HG02623 (cell line): ENCODE measurements at regions not wholly inside any gene's neighbourhood (a gene's known extent, or its start where the extent isn't known, plus 50 kb on each side); places are given as distances from the start of the nearest gene placed in this dataset.
"Not testable (repeated sequence)": the region's sequence is repeated elsewhere in the genome, so short reads cannot be mapped to it uniquely, and the experiment has no call there.

Experiments
- ATAC-seq: cut with Tn5 transposase; IDR thresholded peaks from one replicate; pipeline ENCODE4 v1.9.1; 2021; ENCODE audit warnings: moderate library complexity; ENCODE audit not compliant: unreplicated experiment

- ATAC-seq = peak; percentile 87
Observed at GRCh38 chr15:60255390-60255789, 142.4 kb downstream of the ANXA2 start.

- ATAC-seq = no peak
Observed at GRCh38 chr15:60257591-60258159, 140.1 kb downstream of the ANXA2 start.

- ATAC-seq = no peak
Observed at GRCh38 chr15:60259469-60259868, 138.3 kb downstream of the ANXA2 start.

- ATAC-seq = no peak
Observed at GRCh38 chr15:60264088-60264487, 133.7 kb downstream of the ANXA2 start.

- ATAC-seq = no peak
Observed at GRCh38 chr15:60264566-60264965, 133.2 kb downstream of the ANXA2 start.

- no peak for ATAC-seq
Observed at GRCh38 chr15:60265057-60265456, 132.7 kb downstream of the ANXA2 start.

GRCh38 chr15:60272623-60273022 lies 125.2 kb downstream of the ANXA2 start:
- no peak for ATAC-seq

GRCh38 chr15:60275624-60276023 lies 122.2 kb downstream of the ANXA2 start:
- ATAC-seq = no peak

- no peak for ATAC-seq
Observed at GRCh38 chr15:60278879-60279278, 118.9 kb downstream of the ANXA2 start.

- ATAC-seq = no peak
Observed at GRCh38 chr15:60280259-60280658, 117.5 kb downstream of the ANXA2 start.

GRCh38 chr15:60283936-60284335 lies 113.8 kb downstream of the ANXA2 start:
- no peak for ATAC-seq

GRCh38 chr15:60295901-60296300 lies 101.9 kb downstream of the ANXA2 start:
- not testable (repeated sequence) for ATAC-seq

- no peak for ATAC-seq
Observed at GRCh38 chr15:60297047-60297446, 100.7 kb downstream of the ANXA2 start.
